GM21825 (cell line): ENCODE measurements at regions not wholly inside any gene's neighbourhood (a gene's known extent, or its start where the extent isn't known, plus 50 kb on each side); places are given as distances from the start of the nearest gene placed in this dataset.

Experiments used
- ATAC-seq: cut with Tn5 transposase; IDR thresholded peaks from one replicate; pipeline ENCODE4 v1.9.1; 2021; ENCODE audit warnings: mild to moderate bottlenecking, moderate library complexity; ENCODE audit not compliant: unreplicated experiment

DNA sequence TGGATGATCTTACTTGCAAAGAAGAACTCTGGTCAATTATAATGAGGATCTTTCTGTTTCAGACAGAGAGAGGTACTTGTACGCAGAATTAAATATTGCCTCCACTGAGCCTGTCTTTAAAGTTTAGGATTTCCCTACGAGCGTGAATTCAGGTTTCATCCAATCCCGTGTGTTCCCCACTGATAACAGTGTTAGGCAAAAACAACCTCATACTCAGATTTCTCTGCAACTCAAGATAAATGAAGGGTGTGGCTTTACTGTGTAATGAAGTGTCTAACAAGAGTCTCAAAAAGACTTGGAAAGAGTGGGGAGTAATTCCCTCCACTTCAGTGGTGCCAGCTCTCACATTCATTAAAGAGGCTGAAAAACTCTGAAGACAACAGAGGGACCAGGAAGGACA lies 53.2 kb upstream of the ACO1 start:
- no peak for ATAC-seq

DNA sequence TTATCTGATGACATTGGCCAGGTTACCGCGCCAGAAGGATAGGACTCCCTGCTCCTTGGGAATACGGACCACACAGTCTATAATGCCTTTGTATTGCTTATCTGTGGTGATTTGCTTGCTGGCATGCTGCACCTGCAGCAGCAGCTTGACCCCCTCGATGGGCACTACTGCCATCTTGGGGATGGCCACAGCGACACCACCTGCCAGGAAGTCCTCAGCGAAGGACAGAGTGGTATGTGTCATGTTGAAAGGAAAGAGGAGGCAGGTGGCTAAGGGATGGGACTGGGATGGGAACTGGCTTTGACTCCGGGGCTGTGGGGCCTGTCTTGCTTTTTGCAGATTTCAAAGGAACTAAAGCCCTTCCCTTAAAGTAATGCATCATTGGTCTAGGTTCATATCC lies 50.3 kb upstream of the ACO1 start:
- no peak for ATAC-seq
